ENCODE measurements at regions not wholly inside any gene's neighbourhood (a gene's known extent, or its start where the extent isn't known, plus 50 kb on each side); places are given as distances from the start of the nearest gene placed in this dataset.

DNA sequence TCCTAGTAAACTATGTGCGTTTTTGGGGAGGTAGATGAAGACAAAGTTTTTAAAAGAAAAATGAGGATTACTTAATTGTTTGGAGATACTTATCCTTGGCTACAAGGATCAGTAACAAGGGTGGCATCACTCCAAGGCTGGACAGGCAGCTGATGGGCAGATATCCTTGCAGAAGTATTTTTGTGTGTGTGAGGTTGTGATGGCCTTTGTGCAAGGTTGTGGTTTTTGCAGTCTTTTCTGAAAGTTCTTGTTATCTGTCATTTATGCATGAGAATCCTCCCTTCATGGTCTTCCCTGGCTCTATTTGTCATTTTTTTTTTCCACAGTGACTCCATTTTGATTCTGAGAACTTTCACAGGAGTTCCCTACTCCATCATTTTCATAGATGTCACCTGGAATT lies 96.0 kb upstream of the C1GALT1C1 start:
- no peak for TF ChIP-seq EP300 (IDR thresholded peaks at IDR 0.05; ENCODE audit: borderline replicate concordance)
- TF ChIP-seq ZBTB7A (IDR thresholded peaks at IDR 0.05; ENCODE audit: low read depth) = no peak
- TF ChIP-seq CEBPB (IDR thresholded peaks at IDR 0.05) = no peak
- TF ChIP-seq TCF12 (IDR thresholded peaks at IDR 0.05; ENCODE audit: low read depth) = no peak
- TF ChIP-seq RAD21 (IDR thresholded peaks at IDR 0.05; ENCODE audit: low read depth) = no peak
- TF ChIP-seq CREB1 (IDR thresholded peaks at IDR 0.05; ENCODE audit: low read depth) = no peak
- TF ChIP-seq TAF1 (IDR thresholded peaks at IDR 0.05; ENCODE audit: low read depth) = no peak
- TF ChIP-seq, protein P1, sequence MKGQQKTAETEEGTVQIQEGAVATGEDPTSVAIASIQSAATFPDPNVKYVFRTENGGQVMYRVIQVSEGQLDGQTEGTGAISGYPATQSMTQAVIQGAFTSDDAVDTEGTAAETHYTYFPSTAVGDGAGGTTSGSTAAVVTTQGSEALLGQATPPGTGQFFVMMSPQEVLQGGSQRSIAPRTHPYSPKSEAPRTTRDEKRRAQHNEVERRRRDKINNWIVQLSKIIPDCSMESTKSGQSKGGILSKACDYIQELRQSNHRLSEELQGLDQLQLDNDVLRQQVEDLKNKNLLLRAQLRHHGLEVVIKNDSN (IDR thresholded peaks at IDR 0.05) = no peak

DNA sequence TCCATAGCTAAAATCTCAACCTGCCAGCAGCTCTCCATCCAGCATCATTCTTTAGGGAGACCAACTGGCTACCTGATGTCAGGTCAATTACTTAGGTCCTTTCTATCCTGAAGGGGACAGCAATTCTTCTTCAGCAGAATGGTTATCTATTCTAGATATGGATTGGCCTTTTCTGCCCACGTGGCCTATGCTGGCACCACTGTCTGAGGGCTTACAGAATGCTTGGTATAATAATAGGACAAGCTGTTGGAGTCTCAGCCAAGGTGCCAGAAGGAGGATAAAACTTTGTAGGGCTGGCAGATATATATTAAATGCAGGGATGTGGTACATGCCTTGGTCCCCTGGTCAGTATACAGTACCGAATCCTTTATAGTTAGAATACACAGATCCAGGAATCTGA lies 89.8 kb upstream of the C1GALT1C1 start:
- no peak for TF ChIP-seq TAF1 (IDR thresholded peaks at IDR 0.05; ENCODE audit: low read depth)
- TF ChIP-seq EGR1 (IDR thresholded peaks at IDR 0.05) = no peak
- no peak for TF ChIP-seq TCF12 (IDR thresholded peaks at IDR 0.05; ENCODE audit: low read depth)
- TF ChIP-seq, protein P2, sequence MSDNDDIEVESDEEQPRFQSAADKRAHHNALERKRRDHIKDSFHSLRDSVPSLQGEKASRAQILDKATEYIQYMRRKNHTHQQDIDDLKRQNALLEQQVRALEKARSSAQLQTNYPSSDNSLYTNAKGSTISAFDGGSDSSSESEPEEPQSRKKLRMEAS (IDR thresholded peaks at IDR 0.05) = no peak
- no peak for TF ChIP-seq EP300 (IDR thresholded peaks at IDR 0.05; ENCODE audit: borderline replicate concordance)
- no peak for TF ChIP-seq TEAD4 (IDR thresholded peaks at IDR 0.05)
- TF ChIP-seq CEBPB (IDR thresholded peaks at IDR 0.05) = no peak
- no peak for TF ChIP-seq ZBTB7A (IDR thresholded peaks at IDR 0.05; ENCODE audit: low read depth)

DNA sequence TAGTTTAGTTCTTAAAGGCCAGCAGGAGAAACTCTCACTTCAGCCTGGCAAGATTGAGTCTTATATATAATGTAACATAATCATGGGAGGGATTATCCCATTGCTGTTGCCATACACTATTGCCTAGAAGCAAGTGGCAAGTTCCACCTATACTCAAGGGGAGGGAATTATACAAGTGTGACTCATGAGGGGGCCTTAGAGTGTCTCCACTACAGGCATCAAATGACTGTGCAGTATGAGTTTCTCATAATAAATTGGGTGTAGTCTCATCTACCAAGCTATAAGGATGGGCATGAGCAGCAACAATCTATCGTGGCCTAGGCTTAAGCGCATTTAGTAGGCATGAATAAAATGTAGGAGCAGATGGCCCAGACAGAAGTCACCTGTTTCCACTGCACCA lies 89.1 kb upstream of the C1GALT1C1 start:
- TF ChIP-seq TCF12 (IDR thresholded peaks at IDR 0.05; ENCODE audit: low read depth) = no peak
- TF ChIP-seq, protein P2 (IDR thresholded peaks at IDR 0.05) = no peak
- no peak for TF ChIP-seq CEBPB (IDR thresholded peaks at IDR 0.05)
- TF ChIP-seq RAD21 (IDR thresholded peaks at IDR 0.05; ENCODE audit: low read depth) = no peak
- TF ChIP-seq, protein P3, sequence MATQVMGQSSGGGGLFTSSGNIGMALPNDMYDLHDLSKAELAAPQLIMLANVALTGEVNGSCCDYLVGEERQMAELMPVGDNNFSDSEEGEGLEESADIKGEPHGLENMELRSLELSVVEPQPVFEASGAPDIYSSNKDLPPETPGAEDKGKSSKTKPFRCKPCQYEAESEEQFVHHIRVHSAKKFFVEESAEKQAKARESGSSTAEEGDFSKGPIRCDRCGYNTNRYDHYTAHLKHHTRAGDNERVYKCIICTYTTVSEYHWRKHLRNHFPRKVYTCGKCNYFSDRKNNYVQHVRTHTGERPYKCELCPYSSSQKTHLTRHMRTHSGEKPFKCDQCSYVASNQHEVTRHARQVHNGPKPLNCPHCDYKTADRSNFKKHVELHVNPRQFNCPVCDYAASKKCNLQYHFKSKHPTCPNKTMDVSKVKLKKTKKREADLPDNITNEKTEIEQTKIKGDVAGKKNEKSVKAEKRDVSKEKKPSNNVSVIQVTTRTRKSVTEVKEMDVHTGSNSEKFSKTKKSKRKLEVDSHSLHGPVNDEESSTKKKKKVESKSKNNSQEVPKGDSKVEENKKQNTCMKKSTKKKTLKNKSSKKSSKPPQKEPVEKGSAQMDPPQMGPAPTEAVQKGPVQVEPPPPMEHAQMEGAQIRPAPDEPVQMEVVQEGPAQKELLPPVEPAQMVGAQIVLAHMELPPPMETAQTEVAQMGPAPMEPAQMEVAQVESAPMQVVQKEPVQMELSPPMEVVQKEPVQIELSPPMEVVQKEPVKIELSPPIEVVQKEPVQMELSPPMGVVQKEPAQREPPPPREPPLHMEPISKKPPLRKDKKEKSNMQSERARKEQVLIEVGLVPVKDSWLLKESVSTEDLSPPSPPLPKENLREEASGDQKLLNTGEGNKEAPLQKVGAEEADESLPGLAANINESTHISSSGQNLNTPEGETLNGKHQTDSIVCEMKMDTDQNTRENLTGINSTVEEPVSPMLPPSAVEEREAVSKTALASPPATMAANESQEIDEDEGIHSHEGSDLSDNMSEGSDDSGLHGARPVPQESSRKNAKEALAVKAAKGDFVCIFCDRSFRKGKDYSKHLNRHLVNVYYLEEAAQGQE (IDR thresholded peaks at IDR 0.05; ENCODE audit: low read depth) = no peak
- TF ChIP-seq YY1 (IDR thresholded peaks at IDR 0.05; ENCODE audit: low read depth) = no peak
- no peak for TF ChIP-seq EP300 (IDR thresholded peaks at IDR 0.05; ENCODE audit: borderline replicate concordance)
- TF ChIP-seq ZBTB7A (IDR thresholded peaks at IDR 0.05; ENCODE audit: low read depth) = no peak
- no peak for TF ChIP-seq NFIC (IDR thresholded peaks at IDR 0.05)
- TF ChIP-seq TEAD4 (IDR thresholded peaks at IDR 0.05) = no peak
- TF ChIP-seq CREB1 (IDR thresholded peaks at IDR 0.05; ENCODE audit: low read depth) = no peak
- no peak for TF ChIP-seq EGR1 (IDR thresholded peaks at IDR 0.05)

DNA sequence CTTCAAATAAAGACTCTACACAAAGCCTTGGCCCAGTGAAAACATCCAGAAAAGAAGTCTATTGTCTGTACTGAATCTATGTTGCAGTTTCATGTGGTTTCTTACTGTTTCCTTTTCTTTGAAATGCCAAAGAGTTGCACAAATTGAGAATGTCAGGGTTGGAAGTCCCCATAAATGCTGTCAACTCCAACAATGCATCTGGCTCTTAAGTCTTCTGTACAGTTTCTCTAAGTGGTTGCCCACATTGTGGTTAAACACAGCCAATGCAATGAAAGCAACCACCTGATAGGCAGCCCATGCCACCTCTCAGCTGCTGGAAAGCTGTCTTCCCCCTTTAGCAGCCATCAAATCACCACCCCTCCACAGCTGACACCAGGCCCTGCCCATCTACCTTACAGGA lies 67.2 kb upstream of the C1GALT1C1 start:
- TF ChIP-seq CEBPB (IDR thresholded peaks at IDR 0.05) (no peak), RAD21 (IDR thresholded peaks at IDR 0.05; ENCODE audit: low read depth) (no peak), FOXM1 (IDR thresholded peaks at IDR 0.05; ENCODE audit: borderline replicate concordance, low read depth) (no peak)

DNA sequence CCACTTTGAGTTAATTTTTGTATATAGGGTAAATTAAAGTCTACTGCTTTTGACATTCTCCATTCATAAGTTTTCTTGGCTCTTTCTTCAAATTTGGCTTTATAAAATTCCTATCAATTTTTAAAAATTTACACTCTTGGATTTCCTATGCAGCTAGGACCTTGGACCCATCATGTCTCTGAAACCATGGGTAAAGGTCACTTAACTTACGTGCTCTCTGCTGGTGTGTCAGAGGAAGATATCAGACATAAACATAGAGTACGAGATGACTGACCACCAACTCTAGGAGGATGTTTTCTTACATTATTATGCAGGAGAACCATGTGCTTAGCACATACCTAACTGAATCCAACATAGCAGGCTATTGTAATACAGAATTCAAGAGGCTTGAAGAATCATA lies 62.5 kb upstream of the C1GALT1C1 start:
- TF ChIP-seq NFIC (IDR thresholded peaks at IDR 0.05) (no peak), YY1 (IDR thresholded peaks at IDR 0.05; ENCODE audit: low read depth) (no peak), CREB1 (IDR thresholded peaks at IDR 0.05; ENCODE audit: low read depth) (no peak)
- TF ChIP-seq, protein P1 (IDR thresholded peaks at IDR 0.05) = no peak
- TF ChIP-seq, protein P3 (IDR thresholded peaks at IDR 0.05; ENCODE audit: low read depth) = no peak

DNA sequence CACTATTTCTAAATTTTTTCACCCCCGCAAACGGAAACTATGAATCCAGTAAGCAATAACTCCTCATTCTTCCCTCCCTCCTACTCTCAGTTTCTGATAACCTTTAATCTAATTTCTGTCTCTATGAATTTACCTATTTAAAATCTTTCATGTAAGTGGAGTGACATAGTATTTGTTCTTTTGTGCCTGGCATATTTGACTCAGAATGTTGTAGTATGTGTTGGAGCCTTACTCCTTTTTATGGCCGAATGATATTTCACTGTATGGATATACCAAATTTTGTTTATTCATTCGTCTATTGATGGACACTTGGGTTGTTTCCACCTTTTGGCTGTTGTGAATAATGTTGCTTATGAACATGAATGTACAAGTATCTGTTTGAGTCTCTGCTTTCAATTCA lies 61.1 kb upstream of the C1GALT1C1 start:
- no peak for TF ChIP-seq TAF1 (IDR thresholded peaks at IDR 0.05; ENCODE audit: low read depth)
- no peak for TF ChIP-seq TCF12 (IDR thresholded peaks at IDR 0.05; ENCODE audit: low read depth)
- TF ChIP-seq YY1 (IDR thresholded peaks at IDR 0.05; ENCODE audit: low read depth) = no peak
- no peak for TF ChIP-seq EP300 (IDR thresholded peaks at IDR 0.05; ENCODE audit: borderline replicate concordance)

DNA sequence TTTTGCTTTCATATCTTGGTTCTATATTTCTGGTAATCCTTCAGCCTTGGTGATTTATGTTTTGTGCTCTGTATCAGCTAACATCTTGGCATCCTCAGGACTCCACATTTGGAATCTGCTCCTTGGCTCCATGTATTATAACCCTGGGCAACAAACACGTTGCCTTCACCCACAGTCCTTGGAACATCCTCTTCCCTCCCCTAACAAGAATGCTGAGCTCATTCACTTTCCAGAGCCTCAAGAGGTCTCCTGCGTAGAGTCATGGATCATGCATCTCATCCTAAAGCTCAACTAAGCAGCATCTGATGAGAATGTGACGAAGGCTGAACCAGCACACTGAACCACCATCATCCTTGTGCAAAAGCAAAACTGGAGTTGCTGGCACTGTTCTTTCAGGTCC lies 60.5 kb upstream of the C1GALT1C1 start:
- TF ChIP-seq TEAD4 (IDR thresholded peaks at IDR 0.05) (no peak), EP300 (IDR thresholded peaks at IDR 0.05; ENCODE audit: borderline replicate concordance) (no peak), ZBTB7A (IDR thresholded peaks at IDR 0.05; ENCODE audit: low read depth) (no peak), EGR1 (IDR thresholded peaks at IDR 0.05) (no peak), CEBPB (IDR thresholded peaks at IDR 0.05) (no peak), TCF12 (IDR thresholded peaks at IDR 0.05; ENCODE audit: low read depth) (no peak), NFIC (IDR thresholded peaks at IDR 0.05) (no peak), FOXM1 (IDR thresholded peaks at IDR 0.05; ENCODE audit: borderline replicate concordance, low read depth) (no peak), TAF1 (IDR thresholded peaks at IDR 0.05; ENCODE audit: low read depth) (no peak), CREB1 (IDR thresholded peaks at IDR 0.05; ENCODE audit: low read depth) (no peak), RAD21 (IDR thresholded peaks at IDR 0.05; ENCODE audit: low read depth) (no peak), YY1 (IDR thresholded peaks at IDR 0.05; ENCODE audit: low read depth) (no peak)
- TF ChIP-seq, protein P3 (IDR thresholded peaks at IDR 0.05; ENCODE audit: low read depth) = no peak
- TF ChIP-seq, protein P2 (IDR thresholded peaks at IDR 0.05) = no peak
- TF ChIP-seq, protein P1 (IDR thresholded peaks at IDR 0.05) = no peak
